NCI-H526 (cell line): ENCODE measurements at regions not wholly inside any gene's neighbourhood (a gene's known extent, or its start where the extent isn't known, plus 50 kb on each side); places are given as distances from the start of the nearest gene placed in this dataset.
"Not testable (repeated sequence)": the region's sequence is repeated elsewhere in the genome, so short reads cannot be mapped to it uniquely, and the experiment has no call there.

ENCODE experiments used
- DNase-seq, 2 experiments: peaks; one replicate each; lab custom pipeline; 2025; lab: John Stamatoyannopoulos, UW

DNA sequence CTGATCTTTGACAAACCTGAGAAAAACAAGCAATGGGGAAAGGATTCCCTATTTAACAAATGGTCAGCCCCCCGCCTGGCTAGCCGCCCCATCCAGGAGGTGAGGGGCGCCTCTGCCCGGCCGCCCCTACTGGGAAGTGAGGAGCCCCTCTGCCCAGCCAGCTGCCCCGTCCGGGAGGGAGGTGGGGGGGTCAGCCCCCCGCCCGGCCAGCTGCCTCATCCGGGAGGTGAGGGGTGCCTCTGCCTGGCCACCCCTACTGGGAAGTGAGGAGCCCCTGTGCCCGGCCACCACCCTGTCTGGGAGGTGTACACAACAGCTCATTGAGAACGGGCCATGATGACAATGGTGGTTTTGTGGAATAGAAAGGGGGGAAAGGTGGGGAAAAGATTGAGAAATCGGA, 717.1 kb downstream of the COL12A1 start:
- DNase-seq, result not testable (repeated sequence)

GRCh38 chr6:74482180-74482579, 723.7 kb downstream of the COL12A1 start:
- DNase-seq, result no peak

DNA sequence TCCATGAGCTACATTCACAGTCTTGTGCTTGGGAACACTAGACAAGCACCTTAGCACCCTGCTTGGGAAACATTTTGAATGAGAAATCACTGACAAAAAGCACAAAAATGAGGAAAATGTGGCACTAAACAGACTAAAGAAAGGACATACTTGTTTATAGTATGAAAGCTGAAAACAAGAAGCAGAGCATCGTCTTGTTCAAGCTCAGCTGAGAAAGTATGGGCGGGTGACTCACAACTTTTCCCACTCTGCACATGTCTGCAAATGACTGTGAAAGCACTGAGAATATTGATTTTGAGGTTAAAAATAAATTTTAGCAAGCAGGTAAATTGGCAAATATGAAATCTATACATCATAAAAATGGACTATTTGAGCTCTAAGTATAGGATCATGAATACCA, 725.3 kb downstream of the COL12A1 start:
- no peak for DNase-seq

GRCh38 chr6:74479960-74480359, 725.9 kb downstream of the COL12A1 start:
- no peak for DNase-seq

DNA sequence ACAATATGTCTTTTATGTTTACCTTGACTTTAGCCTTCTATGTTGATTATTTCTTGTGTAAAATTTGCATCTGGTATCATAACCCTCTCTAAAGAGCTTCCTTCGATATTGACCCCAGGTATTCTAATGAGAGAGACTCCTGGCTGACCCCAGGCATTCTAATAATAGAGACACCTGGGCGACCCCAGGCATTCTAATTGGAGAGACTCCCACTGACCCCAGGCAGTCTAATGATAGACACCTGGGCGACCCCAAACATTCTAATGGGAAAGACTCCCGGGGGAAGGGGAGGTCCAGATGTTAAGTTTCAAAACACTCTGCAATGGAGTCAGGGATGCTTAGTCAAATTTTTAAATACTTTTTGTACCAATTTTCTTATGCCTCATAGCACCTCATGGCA, 726.4 kb downstream of the COL12A1 start:
- DNase-seq, result no peak

- not testable (repeated sequence) for DNase-seq
Observed at GRCh38 chr6:74474046-74474445, 731.8 kb downstream of the COL12A1 start.

DNA sequence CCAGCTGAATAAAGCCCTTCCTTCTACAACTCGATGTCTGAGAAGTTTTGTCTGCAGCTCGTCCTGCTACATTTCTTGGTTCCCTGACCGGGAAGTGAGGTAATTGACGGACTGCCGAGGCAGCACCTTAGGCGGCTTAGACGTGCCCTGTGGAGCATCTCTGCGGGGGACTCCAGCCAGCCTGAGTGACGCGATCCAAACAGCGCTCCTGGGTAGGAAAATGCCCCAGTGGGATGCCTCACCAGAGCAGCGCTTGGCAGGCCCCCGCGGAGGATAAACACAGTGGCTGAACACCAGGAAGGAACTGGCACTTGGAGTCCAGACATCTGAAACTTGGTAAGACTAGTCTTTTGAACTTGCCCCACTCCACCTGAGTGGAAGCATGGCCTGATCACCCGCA, 737.3 kb downstream of the COL12A1 start:
- not testable (repeated sequence) for DNase-seq

DNA sequence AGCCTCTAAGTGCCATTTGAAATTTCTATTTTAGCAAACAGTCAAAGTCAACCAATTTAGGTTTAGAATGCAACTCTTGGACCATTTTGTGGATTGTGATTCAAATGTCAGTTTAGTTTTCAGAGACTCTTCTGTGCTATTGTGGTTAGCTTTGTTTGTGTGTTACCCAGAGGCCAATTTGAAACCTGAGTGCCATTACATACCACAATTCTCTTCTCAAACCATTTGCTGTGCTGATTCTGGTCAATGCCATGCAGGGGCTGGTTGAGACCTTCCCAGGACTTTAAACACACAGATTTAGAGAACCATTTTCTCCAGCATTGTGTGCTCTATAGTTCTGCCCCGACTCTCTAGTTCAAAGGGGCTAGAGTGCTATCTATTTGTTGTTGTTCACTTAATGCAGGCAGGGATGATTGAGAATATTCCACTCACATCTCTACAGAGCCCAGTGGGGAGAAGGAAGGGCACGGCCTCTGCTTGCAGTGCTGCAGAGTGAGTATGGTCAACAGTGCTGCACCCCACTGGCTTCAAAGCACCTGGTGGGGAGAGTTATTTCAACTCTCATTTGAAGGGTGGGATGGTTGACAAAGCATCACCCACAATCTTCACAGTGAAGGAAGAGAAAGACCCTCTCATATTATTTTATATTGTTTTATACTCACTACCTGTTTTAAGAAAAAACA, 738.2 kb downstream of the COL12A1 start:
- no peak for DNase-seq

DNA sequence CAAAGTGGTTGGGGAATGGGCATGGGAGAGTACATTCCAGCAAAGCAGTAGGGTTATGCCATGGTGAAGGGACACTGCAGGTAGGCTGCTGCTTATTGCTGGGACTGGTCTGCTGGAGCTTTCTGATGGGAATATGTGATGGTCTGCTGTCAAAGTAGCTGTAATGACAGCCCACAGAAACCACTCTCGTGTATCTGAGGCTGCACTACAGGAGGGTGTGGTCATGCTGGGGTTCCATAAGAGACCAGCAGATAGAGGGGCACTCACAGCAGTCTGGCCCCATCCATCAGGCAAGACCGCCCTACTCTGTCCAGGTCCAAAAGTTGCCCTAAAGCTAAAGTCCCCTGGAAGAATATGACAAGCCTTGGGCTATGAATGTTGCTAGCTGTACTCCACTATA, 739.3 kb downstream of the COL12A1 start:
- DNase-seq, result no peak

- no peak for DNase-seq
Observed at GRCh38 chr6:74459260-74459659, 746.6 kb downstream of the COL12A1 start.

DNA sequence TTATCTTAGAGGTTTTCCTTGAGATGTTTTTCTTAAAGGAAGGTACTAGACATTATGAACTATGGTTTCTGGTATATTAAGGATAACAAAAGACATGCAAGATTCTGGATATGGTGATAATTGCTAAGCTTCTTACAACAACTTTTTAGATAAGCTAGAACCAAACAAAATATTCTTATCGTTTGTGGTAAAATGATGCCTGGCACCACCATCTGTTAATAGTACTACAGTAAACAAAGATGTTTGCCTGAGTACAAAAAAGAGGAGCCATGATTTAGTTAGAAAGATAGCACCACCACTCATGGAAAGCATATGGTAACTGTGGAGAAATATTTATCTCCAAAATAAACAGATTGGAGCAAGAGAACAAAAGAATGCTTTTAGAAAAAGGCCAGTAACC, 747.3 kb downstream of the COL12A1 start:
- DNase-seq, result no peak

GRCh38 chr6:74455786-74456185, 750.1 kb downstream of the COL12A1 start:
- DNase-seq, result no peak

- no peak for DNase-seq
Observed at GRCh38 chr6:74451953-74452352, 753.9 kb downstream of the COL12A1 start.

DNA sequence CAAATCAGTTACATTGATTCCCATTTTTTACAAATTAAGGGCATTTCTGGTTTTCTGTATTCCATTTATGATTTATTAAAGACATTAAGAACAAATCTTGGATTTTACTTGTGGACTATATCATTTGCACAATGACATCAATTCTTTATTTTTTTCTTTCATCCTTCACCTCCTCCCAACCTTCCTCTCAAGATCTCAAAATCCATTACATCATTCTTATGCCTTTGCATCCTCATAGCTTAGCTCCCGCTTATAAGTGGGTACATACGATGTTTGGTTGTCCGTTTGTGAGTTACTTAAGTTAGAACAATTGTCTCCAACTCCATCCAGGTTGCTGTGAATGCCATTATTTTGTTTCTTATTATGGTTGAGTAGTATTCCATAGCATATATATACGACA, 752.8 kb downstream of the CD109 start:
- no peak for DNase-seq

GRCh38 chr6:74447013-74447412, 751.0 kb downstream of the CD109 start:
- DNase-seq, result no peak

DNA sequence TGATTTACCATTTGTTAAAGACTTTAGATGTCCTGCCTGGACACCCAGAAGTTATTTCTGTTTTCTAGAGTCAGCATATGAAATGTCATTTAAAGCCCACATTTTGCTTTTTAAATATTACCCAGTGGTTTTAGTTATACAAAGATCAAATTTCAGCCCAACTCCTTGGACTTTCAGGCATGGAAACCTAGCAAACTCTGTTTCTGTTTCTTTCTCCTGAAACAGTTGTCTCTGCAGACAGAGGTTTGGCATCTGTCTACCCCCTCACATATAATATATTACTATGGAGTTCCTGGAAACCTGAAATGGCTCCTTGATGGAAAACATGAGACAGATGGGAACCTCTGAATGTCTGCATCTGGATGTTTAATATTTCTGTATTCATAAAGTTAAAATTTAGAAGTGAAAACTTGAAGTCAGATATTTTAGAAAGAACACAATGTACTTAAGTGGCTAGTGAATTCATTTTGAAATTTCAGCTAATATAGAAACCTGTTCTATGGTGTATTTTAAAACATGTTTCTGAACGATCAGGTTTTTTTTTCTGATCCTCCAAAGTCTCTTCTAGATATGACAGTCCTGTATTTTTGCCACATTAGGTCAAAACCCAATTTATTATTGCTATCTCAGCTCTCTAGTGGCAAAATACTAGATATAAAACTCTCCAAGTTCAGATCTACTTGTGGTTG, 743.3 kb downstream of the CD109 start:
- DNase-seq, result no peak

DNA sequence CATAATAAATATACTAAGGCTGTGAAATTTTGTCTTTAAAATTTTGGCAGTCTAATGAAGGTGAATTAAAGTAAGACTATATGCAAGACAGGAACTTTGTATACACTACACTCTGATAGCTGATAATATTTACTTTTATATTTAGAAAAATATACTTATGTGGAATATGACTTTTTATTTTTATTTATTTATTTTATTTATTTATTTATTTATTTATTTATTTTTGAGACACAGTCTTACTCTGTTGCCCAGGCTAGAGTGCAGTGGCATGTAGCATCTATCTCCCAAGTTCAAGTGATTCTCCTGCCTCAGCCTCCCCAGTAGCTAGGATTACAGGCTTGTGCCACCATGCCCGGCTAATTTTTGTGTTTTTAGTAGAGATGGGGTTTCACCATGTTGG, 742.4 kb downstream of the CD109 start:
- not testable (repeated sequence) for DNase-seq

- DNase-seq, result no peak
Observed at GRCh38 chr6:74434171-74434570, 738.2 kb downstream of the CD109 start.

DNA sequence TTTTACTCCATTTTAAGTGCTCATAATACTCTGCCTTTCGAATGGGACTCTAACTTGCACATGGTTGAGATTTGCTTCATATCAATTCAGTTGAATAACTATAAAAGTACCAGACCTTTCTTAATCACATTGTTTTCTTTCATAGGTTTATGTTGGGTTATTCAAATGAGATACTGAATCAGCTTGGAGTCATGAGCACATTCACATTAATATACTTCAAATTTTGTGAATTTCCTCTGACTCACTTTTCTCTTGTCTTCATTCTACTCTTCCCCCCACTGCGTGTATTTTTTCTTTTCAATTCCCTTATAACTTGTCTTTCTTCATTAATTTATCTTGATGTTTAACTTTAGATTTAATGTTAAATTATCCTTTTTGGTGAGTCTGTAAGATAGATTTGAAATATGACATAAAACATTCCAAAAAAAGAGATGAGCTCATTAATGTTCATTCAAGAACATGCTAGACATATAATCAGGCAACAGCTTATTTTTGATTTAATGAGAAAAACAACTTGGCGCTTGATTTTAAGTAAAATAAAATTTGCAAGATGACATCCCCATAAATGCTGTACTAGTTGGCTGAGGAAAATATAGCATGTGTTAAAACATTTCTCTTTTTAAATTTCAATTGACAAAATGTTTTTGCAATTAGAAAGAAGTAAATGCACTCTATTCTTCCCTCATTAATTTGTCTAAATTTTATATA, 736.0 kb downstream of the CD109 start:
- no peak for DNase-seq

DNA sequence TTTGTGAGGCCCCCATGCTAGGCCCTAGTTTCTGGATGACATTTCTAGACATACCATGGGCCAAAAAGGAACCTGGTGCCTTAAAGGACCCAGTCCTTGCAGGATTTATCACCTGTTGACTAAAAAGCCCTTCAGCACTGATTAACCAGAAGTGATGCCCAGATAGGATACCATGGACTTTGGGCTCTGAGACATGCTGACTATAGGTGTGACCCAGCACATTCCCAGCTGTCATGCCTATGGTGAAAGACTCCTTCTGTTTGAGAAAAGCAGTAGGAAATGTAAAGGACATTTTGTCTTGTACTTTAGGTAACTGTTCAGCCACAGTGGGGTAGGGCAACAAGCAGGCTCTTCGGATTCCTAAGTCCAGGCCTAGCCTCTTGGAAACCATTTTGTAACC, 724.2 kb downstream of the CD109 start:
- no peak for DNase-seq

DNA sequence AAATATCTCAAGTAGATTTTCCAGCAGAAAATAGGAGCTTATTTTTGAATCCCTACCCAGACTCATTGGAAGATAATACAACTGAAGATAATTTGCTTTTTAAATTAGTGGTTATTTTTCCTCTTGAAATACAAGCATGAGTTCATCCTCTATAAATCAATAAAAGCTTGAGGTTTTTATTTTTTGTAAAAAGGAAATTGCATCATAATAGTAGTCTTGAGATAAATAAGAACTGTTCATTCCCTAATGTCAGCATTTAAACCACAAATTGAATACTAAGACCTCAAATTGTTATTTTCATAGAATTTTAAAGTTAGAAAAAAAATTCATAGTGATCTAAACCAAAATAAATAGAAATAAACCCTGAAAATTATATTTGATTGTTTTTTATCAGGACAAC, 719.1 kb downstream of the CD109 start:
- no peak for DNase-seq

GRCh38 chr6:74410630-74411029, 714.6 kb downstream of the CD109 start:
- DNase-seq, result no peak

- DNase-seq, result peak; percentile 8 to 67
Observed at GRCh38 chr6:74409447-74409846, 713.4 kb downstream of the CD109 start.
